ENCODE measurements at regions not wholly inside any gene's neighbourhood (a gene's known extent, or its start where the extent isn't known, plus 50 kb on each side); places are given as distances from the start of the nearest gene placed in this dataset.

GRCh38 chr16:14331020-14331419, 259.9 kb downstream of the MRTFB start:
- Histone ChIP-seq H3K4me3 (ENCODE audit: low read length) (no peak overlapping the region), H3K9ac (ENCODE audit: low read length) (no peak overlapping the region), H3K9me2 (replicated peaks; ENCODE audit: low read length) (no peaks in the 10 kb centered on the region), H2AFZ (ENCODE audit: low read length) (no peak overlapping the region), H3K9me3 (ENCODE audit: low read length) (no peaks in the 10 kb centered on the region), H3K4me1 (ENCODE audit: insufficient read depth, low read length) (no peaks in the 10 kb centered on the region), H3K27me3 (ENCODE audit: low read length) (no peaks in the 10 kb centered on the region), H3K36me3 (ENCODE audit: low read depth, low read length) (peaks cover 4% of the 10 kb centered on the region), H3K27ac (ENCODE audit: low read length) (no peak overlapping the region), H3K4me2 (ENCODE audit: low read length) (no peak overlapping the region), H4K20me1 (ENCODE audit: low read length) (no peaks in the 10 kb centered on the region), H3K79me2 (ENCODE audit: low read length) (no peaks in the 10 kb centered on the region), H3F3A (ENCODE audit: low read length, unreplicated experiment) (no peaks in the 10 kb centered on the region)
- ChIA-PET CTCF (no interaction called here), POLR2A (ENCODE audit: unreplicated experiment) (no interaction called here)
- ATAC-seq (no peak), DNase-seq (no peak)
- TF ChIP-seq EZH2 (IDR thresholded peaks at IDR 0.05; ENCODE audit: low read length, unreplicated experiment): no peak
- TF ChIP-seq CTCF (conservative IDR thresholded peaks at IDR 0.05; ENCODE audit: low read depth, low read length): no peak
- TF ChIP-seq EZH2phosphoT487 (IDR thresholded peaks at IDR 0.05; ENCODE audit: borderline replicate concordance, low read length): no peak
- intact Hi-C loops (cut with micrococcal nuclease): no loop called here
- no TSS peak for BruUV-seq (replicated peaks)

GRCh38 chr16:14329727-14330350, 258.7 kb downstream of the MRTFB start:
- H4K20me1 ChIP-seq (ENCODE audit: low read length): no peaks in the 10 kb centered on the region
- BruUV-seq (replicated peaks): no TSS peak
- peaks cover 4% of the 10 kb centered on the region for H3K36me3 ChIP-seq (ENCODE audit: low read depth, low read length)
- CTCF ChIA-PET: no interaction called here
- no peaks in the 10 kb centered on the region for H3K27me3 ChIP-seq (ENCODE audit: low read length)
- ATAC-seq (no peak), DNase-seq (no peak)
- no peak for TF ChIP-seq CTCF (conservative IDR thresholded peaks at IDR 0.05; ENCODE audit: low read depth, low read length)
- no peak for TF ChIP-seq EZH2 (IDR thresholded peaks at IDR 0.05; ENCODE audit: low read length, unreplicated experiment)
- TF ChIP-seq EZH2phosphoT487 (IDR thresholded peaks at IDR 0.05; ENCODE audit: borderline replicate concordance, low read length): no peak
- no peaks in the 10 kb centered on the region for H3K9me2 ChIP-seq (replicated peaks; ENCODE audit: low read length)
- no peak overlapping the region for H3K4me3 ChIP-seq (ENCODE audit: low read length)
- POLR2A ChIA-PET (ENCODE audit: unreplicated experiment): no interaction called here
- no peak overlapping the region for H3K4me2 ChIP-seq (ENCODE audit: low read length)
- H2AFZ ChIP-seq (ENCODE audit: low read length): no peak overlapping the region
- no peak overlapping the region for H3K27ac ChIP-seq (ENCODE audit: low read length)
- H3K9ac ChIP-seq (ENCODE audit: low read length): no peak overlapping the region
- intact Hi-C loops (cut with micrococcal nuclease): no loop called here
- no peaks in the 10 kb centered on the region for H3K79me2 ChIP-seq (ENCODE audit: low read length)
- H3K4me1 ChIP-seq (ENCODE audit: insufficient read depth, low read length): no peaks in the 10 kb centered on the region
- no peaks in the 10 kb centered on the region for H3K9me3 ChIP-seq (ENCODE audit: low read length)
- H3F3A ChIP-seq (ENCODE audit: low read length, unreplicated experiment): no peaks in the 10 kb centered on the region

GRCh38 chr16:14325502-14326401, 254.6 kb downstream of the MRTFB start:
- ATAC-seq: no peak
- Histone ChIP-seq H3K9me3 (ENCODE audit: low read length) (no peaks in the 10 kb centered on the region), H3F3A (ENCODE audit: low read length, unreplicated experiment) (no peaks in the 10 kb centered on the region), H4K20me1 (ENCODE audit: low read length) (no peaks in the 10 kb centered on the region), H2AFZ (ENCODE audit: low read length) (no peak overlapping the region), H3K36me3 (ENCODE audit: low read depth, low read length) (peaks cover 4% of the 10 kb centered on the region), H3K79me2 (ENCODE audit: low read length) (peaks cover 12% of the 10 kb centered on the region), H3K4me2 (ENCODE audit: low read length) (no peak overlapping the region), H3K27ac (ENCODE audit: low read length) (no peak overlapping the region), H3K4me3 (ENCODE audit: low read length) (no peak overlapping the region), H3K9me2 (replicated peaks; ENCODE audit: low read length) (no peaks in the 10 kb centered on the region), H3K9ac (ENCODE audit: low read length) (no peak overlapping the region), H3K4me1 (ENCODE audit: insufficient read depth, low read length) (no peaks in the 10 kb centered on the region), H3K27me3 (ENCODE audit: low read length) (no peaks in the 10 kb centered on the region)
- intact Hi-C loops (cut with micrococcal nuclease): no loop called here
- ChIA-PET POLR2A (ENCODE audit: unreplicated experiment) (no interaction called here), CTCF (no interaction called here)
- no peak for DNase-seq
- TF ChIP-seq CTCF (conservative IDR thresholded peaks at IDR 0.05; ENCODE audit: low read depth, low read length) (no peak), EZH2 (IDR thresholded peaks at IDR 0.05; ENCODE audit: low read length, unreplicated experiment) (no peak), EZH2phosphoT487 (IDR thresholded peaks at IDR 0.05; ENCODE audit: borderline replicate concordance, low read length) (no peak)
- BruUV-seq (replicated peaks): no TSS peak

Data from PC-3 (cell line).